PC-3 (cell line): ENCODE measurements at regions not wholly inside any gene's neighbourhood (a gene's known extent, or its start where the extent isn't known, plus 50 kb on each side); places are given as distances from the start of the nearest gene placed in this dataset.

ENCODE experiments used
- CTCF ChIP-seq: fragments of 300-600 bp; sonication (generic); conservative IDR thresholded peaks from 2 replicates; pipeline ENCODE4 v1.5.1; 2017; ENCODE audit warnings: antibody characterized with exemption, low read depth, mild to moderate bottlenecking, low read length
- EZH2 ChIP-seq: fragments of 300-600 bp; sonication (generic); IDR thresholded peaks from one replicate; pipeline ENCODE4 v1.6.1; 2017; ENCODE audit warnings: antibody characterized with exemption, mild to moderate bottlenecking, low read length; ENCODE audit not compliant: unreplicated experiment

GRCh38 chr2:123116595-123116994, 908.5 kb upstream of the CNTNAP5 start:
- TF ChIP-seq CTCF (no peak), EZH2 (no peak)
